ENCODE measurements at regions not wholly inside any gene's neighbourhood (a gene's known extent, or its start where the extent isn't known, plus 50 kb on each side); places are given as distances from the start of the nearest gene placed in this dataset.

DNA sequence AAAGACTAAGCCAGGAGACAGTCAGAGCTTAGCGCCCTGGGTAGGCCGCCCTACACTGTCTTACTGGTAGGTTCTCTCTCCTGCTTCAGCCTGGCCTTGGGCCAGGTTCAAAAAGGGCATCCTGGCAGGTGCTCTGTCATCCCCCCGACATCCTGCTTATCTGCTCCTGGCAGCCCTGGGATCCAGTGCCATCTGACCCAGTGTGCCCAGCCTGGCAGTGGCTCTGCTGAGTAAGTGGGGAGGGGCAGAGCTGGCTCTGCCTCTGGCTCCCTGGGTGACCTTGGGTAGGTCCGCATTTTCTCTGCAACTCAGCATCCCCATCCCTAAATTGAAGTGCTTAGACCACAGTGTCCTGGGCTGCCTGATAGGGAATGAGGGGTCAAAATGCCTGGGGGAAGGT lies 549.9 kb downstream of the PTPRU start:
- no peak overlapping the region for H3K4me3 ChIP-seq (ENCODE audit: insufficient read depth, low read depth, low read length, poor library complexity, severe bottlenecking)
- no peaks in the 10 kb centered on the region for H3K27me3 ChIP-seq (replicated peaks; ENCODE audit: control insufficient read depth, insufficient read depth, low read length, poor library complexity, severe bottlenecking)
- DNase-seq: no peak

DNA sequence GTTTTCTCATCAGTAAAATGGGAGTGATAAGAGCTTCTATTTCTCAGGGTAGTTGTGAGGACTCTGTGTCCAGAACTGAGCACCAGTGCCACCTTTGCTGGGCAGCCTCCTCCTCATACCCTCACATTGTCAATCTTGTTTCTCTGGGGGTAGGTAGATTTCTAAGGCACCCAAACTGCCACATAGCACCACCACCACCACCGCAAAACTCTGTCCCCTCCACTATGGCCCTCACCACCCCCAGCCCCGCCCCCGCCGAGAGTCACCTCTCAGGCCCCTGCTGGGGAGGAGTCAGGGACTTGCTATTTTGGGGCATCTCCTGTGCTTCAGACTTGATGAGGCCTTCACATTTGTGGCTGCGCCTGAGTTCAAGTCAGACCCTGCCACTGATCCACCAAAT lies 549.2 kb downstream of the PTPRU start:
- Histone ChIP-seq H3K4me1 (ENCODE audit: control insufficient read depth, insufficient read depth, low read length, poor library complexity, severe bottlenecking) (no peaks in the 10 kb centered on the region), H3K36me3 (ENCODE audit: control insufficient read depth, insufficient read depth, low read length) (no peaks in the 10 kb centered on the region), H3K27ac (ENCODE audit: insufficient read depth, low read length, poor library complexity, severe bottlenecking) (no peak overlapping the region), H3K4me3 (ENCODE audit: insufficient read depth, low read depth, low read length, poor library complexity, severe bottlenecking) (no peak overlapping the region), H3K9me3 (ENCODE audit: control insufficient read depth, low read length) (no peaks in the 10 kb centered on the region), H3K27me3 (replicated peaks; ENCODE audit: control insufficient read depth, insufficient read depth, low read length, poor library complexity, severe bottlenecking) (no peaks in the 10 kb centered on the region)
- DNase-seq: no peak

More for the DNA sequence above, 549.9 kb downstream of the PTPRU start:
- Histone ChIP-seq H3K36me3 (ENCODE audit: control insufficient read depth, insufficient read depth, low read length) (no peaks in the 10 kb centered on the region), H3K27ac (ENCODE audit: insufficient read depth, low read length, poor library complexity, severe bottlenecking) (no peak overlapping the region), H3K9me3 (ENCODE audit: control insufficient read depth, low read length) (no peaks in the 10 kb centered on the region), H3K4me1 (ENCODE audit: control insufficient read depth, insufficient read depth, low read length, poor library complexity, severe bottlenecking) (no peaks in the 10 kb centered on the region)

DNA sequence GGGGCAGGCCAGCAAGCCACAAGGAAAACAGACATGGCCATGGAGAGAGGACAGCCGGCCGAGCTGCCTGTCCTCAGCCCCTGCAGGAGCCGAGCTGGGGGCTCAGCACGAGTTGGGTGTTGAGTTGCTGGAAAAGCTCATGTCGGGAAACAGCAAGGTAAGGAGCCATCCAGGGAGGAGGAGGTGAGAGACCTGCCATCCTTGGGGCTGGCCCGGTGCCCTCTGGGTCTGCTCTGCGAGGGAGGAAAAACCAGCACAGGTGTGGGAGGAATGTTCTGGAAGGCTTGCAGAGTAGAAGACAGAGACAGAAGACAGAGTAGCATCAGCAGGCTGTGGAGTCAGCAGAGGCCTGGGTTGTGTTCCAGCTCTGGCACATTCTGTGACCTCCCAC lies 548.8 kb downstream of the PTPRU start:
- no peaks in the 10 kb centered on the region for H3K9me3 ChIP-seq (ENCODE audit: control insufficient read depth, low read length)
- no peaks in the 10 kb centered on the region for H3K27me3 ChIP-seq (replicated peaks; ENCODE audit: control insufficient read depth, insufficient read depth, low read length, poor library complexity, severe bottlenecking)
- DNase-seq: no peak
- H3K27ac ChIP-seq (ENCODE audit: insufficient read depth, low read length, poor library complexity, severe bottlenecking): no peak overlapping the region
- no peaks in the 10 kb centered on the region for H3K36me3 ChIP-seq (ENCODE audit: control insufficient read depth, insufficient read depth, low read length)
- H3K4me3 ChIP-seq (ENCODE audit: insufficient read depth, low read depth, low read length, poor library complexity, severe bottlenecking): no peak overlapping the region
- H3K4me1 ChIP-seq (ENCODE audit: control insufficient read depth, insufficient read depth, low read length, poor library complexity, severe bottlenecking): no peaks in the 10 kb centered on the region

DNA sequence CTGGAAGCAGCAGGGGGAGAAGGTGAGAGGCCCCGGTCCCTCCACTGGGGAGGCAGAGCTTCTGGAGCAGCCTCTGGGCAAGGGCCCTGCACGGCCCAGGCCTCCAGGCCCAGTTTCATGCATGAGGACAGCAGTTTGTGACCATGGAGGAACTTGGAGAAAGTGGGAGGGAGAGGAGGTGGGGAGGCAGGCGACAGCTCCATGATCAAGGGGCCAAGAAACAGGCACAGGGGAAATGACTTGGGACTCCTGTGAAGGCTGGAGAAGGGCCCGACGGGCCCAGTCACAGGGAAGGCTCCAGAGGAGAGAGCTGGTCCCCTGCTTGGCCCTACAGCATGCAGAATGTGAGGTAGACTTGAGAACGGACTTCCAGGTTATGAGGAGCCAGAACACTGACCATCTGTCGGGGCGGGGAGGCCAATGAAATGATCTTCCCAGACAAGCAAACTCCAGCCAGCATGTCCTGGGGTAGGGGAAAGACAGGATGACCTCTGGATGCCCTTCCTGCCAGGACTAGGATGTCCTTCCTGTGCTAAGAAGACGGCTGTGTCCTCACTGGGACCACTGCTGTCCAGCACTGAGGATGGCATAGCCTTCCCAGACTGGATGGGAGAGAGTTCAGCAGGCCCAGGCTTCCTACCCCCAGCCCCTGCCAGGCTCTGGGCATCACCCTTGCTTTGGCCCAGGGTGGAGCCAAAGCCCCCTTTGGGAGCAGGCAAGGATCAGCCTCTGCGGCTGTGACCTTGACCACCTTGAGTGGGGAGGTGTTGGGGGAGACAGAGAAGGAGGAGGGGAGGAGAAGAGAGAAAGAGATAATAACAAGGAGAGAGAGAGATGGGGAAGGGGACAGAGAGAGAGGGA lies 548.2 kb downstream of the PTPRU start:
- Histone ChIP-seq H3K9me3 (ENCODE audit: control insufficient read depth, low read length) (no peaks in the 10 kb centered on the region), H3K27ac (ENCODE audit: insufficient read depth, low read length, poor library complexity, severe bottlenecking) (no peak overlapping the region), H3K4me1 (ENCODE audit: control insufficient read depth, insufficient read depth, low read length, poor library complexity, severe bottlenecking) (no peaks in the 10 kb centered on the region), H3K36me3 (ENCODE audit: control insufficient read depth, insufficient read depth, low read length) (no peaks in the 10 kb centered on the region), H3K27me3 (replicated peaks; ENCODE audit: control insufficient read depth, insufficient read depth, low read length, poor library complexity, severe bottlenecking) (no peaks in the 10 kb centered on the region), H3K4me3 (ENCODE audit: insufficient read depth, low read depth, low read length, poor library complexity, severe bottlenecking) (no peak overlapping the region)
- no peak for DNase-seq

DNA sequence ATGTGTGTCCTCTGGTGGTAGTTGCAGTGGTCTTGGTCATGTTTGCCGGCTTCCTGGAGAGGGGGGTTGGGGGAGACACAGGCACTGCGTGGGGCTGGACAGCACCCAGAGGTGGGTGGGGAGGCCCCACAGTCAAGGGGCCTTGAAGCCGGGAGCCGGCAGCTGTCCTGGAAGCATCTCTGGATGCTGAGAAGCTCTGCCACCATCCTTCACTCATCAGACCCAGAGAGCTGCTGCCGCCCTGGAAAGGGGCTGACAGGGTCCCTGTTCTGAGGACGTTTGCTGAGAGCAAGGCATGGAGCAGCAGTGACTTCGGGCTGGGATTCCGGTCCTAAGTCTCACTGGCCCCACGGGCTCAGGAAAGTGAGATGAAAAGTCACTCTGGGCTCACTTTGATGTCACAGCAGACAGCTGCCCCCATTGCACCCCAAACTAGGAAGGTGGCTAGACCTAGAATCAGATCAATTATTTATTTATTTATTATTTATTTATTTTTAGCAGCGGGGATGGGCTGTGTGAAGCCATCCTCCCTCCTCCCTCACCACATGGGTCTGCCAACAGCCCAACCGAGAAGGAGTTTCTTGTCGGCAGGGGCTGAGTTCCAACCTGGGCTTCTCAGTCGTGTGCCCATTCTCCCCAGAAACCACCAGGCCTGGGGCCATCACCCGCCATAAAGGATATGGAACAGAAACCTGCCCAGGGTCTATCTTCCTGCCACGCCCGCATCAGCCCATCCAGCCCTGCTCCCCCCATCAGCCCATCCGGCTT lies 547.4 kb downstream of the PTPRU start:
- DNase-seq: no peak
- Histone ChIP-seq H3K27ac (ENCODE audit: insufficient read depth, low read length, poor library complexity, severe bottlenecking) (no peak overlapping the region), H3K36me3 (ENCODE audit: control insufficient read depth, insufficient read depth, low read length) (no peaks in the 10 kb centered on the region), H3K27me3 (replicated peaks; ENCODE audit: control insufficient read depth, insufficient read depth, low read length, poor library complexity, severe bottlenecking) (no peaks in the 10 kb centered on the region), H3K4me1 (ENCODE audit: control insufficient read depth, insufficient read depth, low read length, poor library complexity, severe bottlenecking) (no peaks in the 10 kb centered on the region), H3K9me3 (ENCODE audit: control insufficient read depth, low read length) (no peaks in the 10 kb centered on the region), H3K4me3 (ENCODE audit: insufficient read depth, low read depth, low read length, poor library complexity, severe bottlenecking) (no peak overlapping the region)

DNA sequence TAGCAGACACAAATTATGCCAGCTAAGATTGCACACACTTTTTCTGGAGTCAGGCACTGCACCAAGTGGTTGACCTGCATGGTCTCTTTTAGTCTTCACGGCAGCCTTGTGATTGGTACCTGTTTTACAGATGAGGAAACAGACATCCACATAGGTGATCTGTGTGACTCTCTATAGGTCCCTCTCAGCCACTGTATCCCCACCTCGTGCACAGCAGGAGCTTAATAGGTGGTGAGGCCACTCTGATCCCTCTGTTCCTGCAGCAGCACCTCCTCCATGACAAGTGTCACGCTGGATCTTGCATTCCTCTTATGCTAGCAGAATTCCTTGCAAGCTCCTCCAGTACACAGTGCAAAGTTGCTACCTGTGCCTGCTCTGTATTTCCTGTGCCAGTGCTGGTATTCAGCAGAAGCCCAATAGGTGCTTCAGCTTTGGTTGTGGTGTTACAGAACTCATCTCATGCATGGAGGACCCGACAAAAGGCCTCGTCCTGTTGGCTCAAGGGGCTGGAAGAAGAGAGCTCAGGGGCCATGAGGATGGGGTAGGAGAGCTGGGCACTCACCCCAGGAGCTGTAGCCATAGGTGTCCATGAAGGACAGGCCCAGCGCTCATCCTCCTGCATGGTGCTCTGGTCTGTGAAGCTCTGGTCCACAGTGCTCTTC lies 546.7 kb downstream of the PTPRU start:
- Histone ChIP-seq H3K4me3 (ENCODE audit: insufficient read depth, low read depth, low read length, poor library complexity, severe bottlenecking) (no peak overlapping the region), H3K27ac (ENCODE audit: insufficient read depth, low read length, poor library complexity, severe bottlenecking) (no peak overlapping the region), H3K4me1 (ENCODE audit: control insufficient read depth, insufficient read depth, low read length, poor library complexity, severe bottlenecking) (no peaks in the 10 kb centered on the region), H3K27me3 (replicated peaks; ENCODE audit: control insufficient read depth, insufficient read depth, low read length, poor library complexity, severe bottlenecking) (no peaks in the 10 kb centered on the region), H3K9me3 (ENCODE audit: control insufficient read depth, low read length) (no peaks in the 10 kb centered on the region), H3K36me3 (ENCODE audit: control insufficient read depth, insufficient read depth, low read length) (no peaks in the 10 kb centered on the region)
- no peak for DNase-seq

DNA sequence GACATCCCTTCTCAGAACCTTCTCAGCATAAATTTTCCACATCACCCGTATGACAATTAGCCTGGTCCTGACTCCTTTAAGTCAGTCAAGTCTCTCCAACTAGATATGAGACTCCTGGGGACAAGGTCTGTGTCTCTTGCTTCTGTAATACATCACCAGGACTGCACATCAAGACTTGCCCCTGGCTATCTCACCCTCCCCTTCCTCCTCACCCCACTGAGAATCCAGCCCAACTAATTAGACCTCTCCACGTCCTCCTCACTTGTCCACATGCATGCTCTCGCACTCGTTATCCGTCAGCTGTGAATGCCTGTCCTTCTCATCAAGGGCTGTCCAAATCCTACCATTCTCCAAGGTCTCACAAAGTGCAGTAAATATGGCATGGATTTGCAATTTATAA lies 542.8 kb downstream of the PTPRU start:
- Histone ChIP-seq H3K36me3 (ENCODE audit: control insufficient read depth, insufficient read depth, low read length) (no peaks in the 10 kb centered on the region), H3K4me1 (ENCODE audit: control insufficient read depth, insufficient read depth, low read length, poor library complexity, severe bottlenecking) (no peaks in the 10 kb centered on the region), H3K9me3 (ENCODE audit: control insufficient read depth, low read length) (no peaks in the 10 kb centered on the region), H3K4me3 (ENCODE audit: insufficient read depth, low read depth, low read length, poor library complexity, severe bottlenecking) (no peak overlapping the region), H3K27me3 (replicated peaks; ENCODE audit: control insufficient read depth, insufficient read depth, low read length, poor library complexity, severe bottlenecking) (no peaks in the 10 kb centered on the region), H3K27ac (ENCODE audit: insufficient read depth, low read length, poor library complexity, severe bottlenecking) (no peak overlapping the region)
- DNase-seq: no peak

DNA sequence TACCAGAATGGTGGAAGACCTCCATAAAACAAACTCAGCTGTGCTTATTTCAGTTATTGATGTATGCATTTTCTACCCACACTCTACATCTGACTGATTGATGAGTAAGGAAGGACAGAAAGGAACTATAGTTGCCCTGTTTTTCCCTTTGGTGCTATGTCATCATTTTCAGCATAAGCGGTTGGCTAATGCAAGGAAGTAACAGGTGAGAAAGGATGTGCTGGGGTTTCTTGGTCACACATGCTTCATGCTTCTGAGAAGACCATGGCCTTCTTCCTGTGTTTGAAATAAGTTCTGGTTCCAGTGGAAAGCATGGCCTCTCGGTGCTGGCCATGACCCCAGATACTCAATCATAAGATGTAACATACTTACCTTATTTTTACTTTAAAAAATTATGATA lies 541.2 kb downstream of the PTPRU start:
- Histone ChIP-seq H3K4me3 (ENCODE audit: insufficient read depth, low read depth, low read length, poor library complexity, severe bottlenecking) (no peak overlapping the region), H3K4me1 (ENCODE audit: control insufficient read depth, insufficient read depth, low read length, poor library complexity, severe bottlenecking) (no peaks in the 10 kb centered on the region), H3K27ac (ENCODE audit: insufficient read depth, low read length, poor library complexity, severe bottlenecking) (no peak overlapping the region), H3K36me3 (ENCODE audit: control insufficient read depth, insufficient read depth, low read length) (no peaks in the 10 kb centered on the region), H3K27me3 (replicated peaks; ENCODE audit: control insufficient read depth, insufficient read depth, low read length, poor library complexity, severe bottlenecking) (no peaks in the 10 kb centered on the region), H3K9me3 (ENCODE audit: control insufficient read depth, low read length) (no peaks in the 10 kb centered on the region)
- DNase-seq: no peak

DNA sequence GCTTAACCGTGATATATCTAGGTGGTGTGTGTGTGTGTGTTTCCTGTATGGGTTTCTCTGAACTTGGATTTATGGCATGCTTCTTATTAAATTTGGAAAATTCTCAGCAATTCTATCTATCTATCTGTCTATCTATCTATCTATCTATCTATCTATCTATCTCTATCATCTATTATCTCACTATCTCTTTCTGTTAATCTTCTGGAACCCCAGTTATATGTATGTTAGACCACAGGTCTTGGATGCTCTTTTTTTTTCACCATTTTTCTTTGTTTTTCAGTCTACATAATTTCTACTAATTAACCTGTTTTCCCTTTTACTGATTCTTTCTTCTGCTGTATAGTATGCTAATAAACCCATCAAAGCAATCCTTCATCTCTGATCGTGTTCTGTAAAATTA lies 538.0 kb downstream of the PTPRU start:
- no peak overlapping the region for H3K4me3 ChIP-seq (ENCODE audit: insufficient read depth, low read depth, low read length, poor library complexity, severe bottlenecking)
- H3K9me3 ChIP-seq (ENCODE audit: control insufficient read depth, low read length): no peaks in the 10 kb centered on the region
- no peak for DNase-seq
- H3K27me3 ChIP-seq (replicated peaks; ENCODE audit: control insufficient read depth, insufficient read depth, low read length, poor library complexity, severe bottlenecking): no peaks in the 10 kb centered on the region
- H3K27ac ChIP-seq (ENCODE audit: insufficient read depth, low read length, poor library complexity, severe bottlenecking): no peak overlapping the region
- H3K36me3 ChIP-seq (ENCODE audit: control insufficient read depth, insufficient read depth, low read length): no peaks in the 10 kb centered on the region
- no peaks in the 10 kb centered on the region for H3K4me1 ChIP-seq (ENCODE audit: control insufficient read depth, insufficient read depth, low read length, poor library complexity, severe bottlenecking)

DNA sequence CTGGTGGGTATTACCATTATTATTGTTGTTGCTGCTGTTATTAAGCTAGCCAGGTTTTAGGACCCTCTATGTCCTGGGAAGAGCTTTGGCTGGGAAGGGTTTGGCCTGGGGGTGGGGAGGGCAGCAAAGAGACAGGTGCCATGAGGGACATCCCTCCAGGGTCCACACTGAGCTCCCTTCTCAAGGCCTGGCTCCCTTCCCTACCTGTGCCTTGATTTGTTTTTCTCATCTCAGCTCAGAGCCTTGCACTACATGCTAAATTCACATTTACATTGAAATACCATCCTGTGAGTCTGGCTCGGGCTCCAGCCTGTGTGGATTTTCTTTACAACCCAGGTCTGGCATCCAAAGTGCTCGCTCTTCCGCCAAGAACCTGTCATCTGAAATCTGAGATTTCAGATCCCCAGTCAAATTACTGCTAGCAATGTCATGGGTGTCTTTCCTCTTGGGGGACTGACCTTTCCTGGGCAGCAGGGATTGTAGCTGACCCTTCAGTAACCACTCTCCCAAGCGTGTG lies 536.3 kb downstream of the PTPRU start:
- no peaks in the 10 kb centered on the region for H3K4me1 ChIP-seq (ENCODE audit: control insufficient read depth, insufficient read depth, low read length, poor library complexity, severe bottlenecking)
- no peaks in the 10 kb centered on the region for H3K36me3 ChIP-seq (ENCODE audit: control insufficient read depth, insufficient read depth, low read length)
- no peak overlapping the region for H3K27ac ChIP-seq (ENCODE audit: insufficient read depth, low read length, poor library complexity, severe bottlenecking)
- DNase-seq: no peak
- no peaks in the 10 kb centered on the region for H3K9me3 ChIP-seq (ENCODE audit: control insufficient read depth, low read length)
- no peak overlapping the region for H3K4me3 ChIP-seq (ENCODE audit: insufficient read depth, low read depth, low read length, poor library complexity, severe bottlenecking)
- no peaks in the 10 kb centered on the region for H3K27me3 ChIP-seq (replicated peaks; ENCODE audit: control insufficient read depth, insufficient read depth, low read length, poor library complexity, severe bottlenecking)
